ENCODE measurements at regions not wholly inside any gene's neighbourhood (a gene's known extent, or its start where the extent isn't known, plus 50 kb on each side); places are given as distances from the start of the nearest gene placed in this dataset.

- Mint-ChIP-seq H3K4me1 (no peaks in the 10 kb centered on the region), H3K4me3 (no peak overlapping the region), H3K27ac (no peak overlapping the region), H3K36me3 (peaks cover 10% of the 10 kb centered on the region), H3K27me3 (ENCODE audit: low read depth) (no peaks in the 10 kb centered on the region; the same call in 1 of the 2 replicates), H3K9me3 (peaks cover 39% of the 10 kb centered on the region)
- TF ChIP-seq CREB1 (CRISPR knock-in tag; IDR thresholded peaks at IDR 0.05) = no peak
- no peak for TF ChIP-seq PRRX2 (CRISPR knock-in tag; IDR thresholded peaks at IDR 0.05)
- no peak for TF ChIP-seq USF1 (CRISPR knock-in tag; IDR thresholded peaks at IDR 0.05)
- TF ChIP-seq ETV6 (CRISPR knock-in tag; IDR thresholded peaks at IDR 0.05) = no peak
- TF ChIP-seq ELF4 (CRISPR knock-in tag; IDR thresholded peaks at IDR 0.05; ENCODE audit: low read depth) = no peak
- TF ChIP-seq, protein P1, sequence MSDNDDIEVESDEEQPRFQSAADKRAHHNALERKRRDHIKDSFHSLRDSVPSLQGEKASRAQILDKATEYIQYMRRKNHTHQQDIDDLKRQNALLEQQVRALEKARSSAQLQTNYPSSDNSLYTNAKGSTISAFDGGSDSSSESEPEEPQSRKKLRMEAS (CRISPR knock-in tag; IDR thresholded peaks at IDR 0.05) = no peak
- TF ChIP-seq FOXK1 (CRISPR knock-in tag; IDR thresholded peaks at IDR 0.05) = no peak
- ChIA-PET POLR2A (no interaction called here), CTCF (interaction anchor here (1.2 kb wide), 1 partner anchor 18 kb away, joined by 3 read pairs; no protein-coding TSS in a partner anchor)
- DNase-seq (ENCODE audit: low spot score) (no peak), ATAC-seq (no peak)
These were observed 56.8 kb upstream of the CHST11 start for GRCh38 chr12:104399740-104400612.

- TF ChIP-seq RORB (CRISPR knock-in tag; IDR thresholded peaks at IDR 0.05) (no peak), ZNF138 (CRISPR knock-in tag; conservative IDR thresholded peaks at IDR 0.05) (no peak), EMX1 (CRISPR knock-in tag; IDR thresholded peaks at IDR 0.05) (no peak), SMAD4 (CRISPR knock-in tag; IDR thresholded peaks at IDR 0.05) (no peak), FOXP1 (CRISPR knock-in tag; IDR thresholded peaks at IDR 0.05; ENCODE audit: borderline replicate concordance) (no peak), PRDM15 (CRISPR knock-in tag; IDR thresholded peaks at IDR 0.05) (no peak), ZNF219 (CRISPR knock-in tag; IDR thresholded peaks at IDR 0.05; ENCODE audit: borderline replicate concordance) (no peak), ZNF532 (CRISPR knock-in tag; IDR thresholded peaks at IDR 0.05; ENCODE audit: borderline replicate concordance) (no peak), PRRX2 (CRISPR knock-in tag; IDR thresholded peaks at IDR 0.05) (no peak), GABPB1 (CRISPR knock-in tag; IDR thresholded peaks at IDR 0.05) (no peak), NR2C2 (CRISPR knock-in tag; IDR thresholded peaks at IDR 0.05) (no peak), ATF1 (CRISPR knock-in tag; IDR thresholded peaks at IDR 0.05) (no peak), TEAD4 (CRISPR knock-in tag; IDR thresholded peaks at IDR 0.05) (no peak)
- TF ChIP-seq, protein P2, sequence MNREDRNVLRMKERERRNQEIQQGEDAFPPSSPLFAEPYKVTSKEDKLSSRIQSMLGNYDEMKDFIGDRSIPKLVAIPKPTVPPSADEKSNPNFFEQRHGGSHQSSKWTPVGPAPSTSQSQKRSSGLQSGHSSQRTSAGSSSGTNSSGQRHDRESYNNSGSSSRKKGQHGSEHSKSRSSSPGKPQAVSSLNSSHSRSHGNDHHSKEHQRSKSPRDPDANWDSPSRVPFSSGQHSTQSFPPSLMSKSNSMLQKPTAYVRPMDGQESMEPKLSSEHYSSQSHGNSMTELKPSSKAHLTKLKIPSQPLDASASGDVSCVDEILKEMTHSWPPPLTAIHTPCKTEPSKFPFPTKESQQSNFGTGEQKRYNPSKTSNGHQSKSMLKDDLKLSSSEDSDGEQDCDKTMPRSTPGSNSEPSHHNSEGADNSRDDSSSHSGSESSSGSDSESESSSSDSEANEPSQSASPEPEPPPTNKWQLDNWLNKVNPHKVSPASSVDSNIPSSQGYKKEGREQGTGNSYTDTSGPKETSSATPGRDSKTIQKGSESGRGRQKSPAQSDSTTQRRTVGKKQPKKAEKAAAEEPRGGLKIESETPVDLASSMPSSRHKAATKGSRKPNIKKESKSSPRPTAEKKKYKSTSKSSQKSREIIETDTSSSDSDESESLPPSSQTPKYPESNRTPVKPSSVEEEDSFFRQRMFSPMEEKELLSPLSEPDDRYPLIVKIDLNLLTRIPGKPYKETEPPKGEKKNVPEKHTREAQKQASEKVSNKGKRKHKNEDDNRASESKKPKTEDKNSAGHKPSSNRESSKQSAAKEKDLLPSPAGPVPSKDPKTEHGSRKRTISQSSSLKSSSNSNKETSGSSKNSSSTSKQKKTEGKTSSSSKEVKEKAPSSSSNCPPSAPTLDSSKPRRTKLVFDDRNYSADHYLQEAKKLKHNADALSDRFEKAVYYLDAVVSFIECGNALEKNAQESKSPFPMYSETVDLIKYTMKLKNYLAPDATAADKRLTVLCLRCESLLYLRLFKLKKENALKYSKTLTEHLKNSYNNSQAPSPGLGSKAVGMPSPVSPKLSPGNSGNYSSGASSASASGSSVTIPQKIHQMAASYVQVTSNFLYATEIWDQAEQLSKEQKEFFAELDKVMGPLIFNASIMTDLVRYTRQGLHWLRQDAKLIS (CRISPR knock-in tag; IDR thresholded peaks at IDR 0.05; ENCODE audit: borderline replicate concordance) = no peak
- H3K36me3 Mint-ChIP-seq = peaks cover 13% of the 10 kb centered on the region
- ATAC-seq (no peak), DNase-seq (ENCODE audit: low spot score) (no peak)
- no peaks in the 10 kb centered on the region for H3K4me1 Mint-ChIP-seq
- no peak overlapping the region for H3K27ac Mint-ChIP-seq
- no peaks in the 10 kb centered on the region; the same call in 1 of the 2 replicates for H3K27me3 Mint-ChIP-seq (ENCODE audit: low read depth)
- no peak overlapping the region for H3K4me3 Mint-ChIP-seq
- H3K9me3 Mint-ChIP-seq = peaks cover 34% of the 10 kb centered on the region
- CTCF ChIA-PET = no interaction called here
- POLR2A ChIA-PET = no interaction called here
These were observed 54.1 kb upstream of the CHST11 start for GRCh38 chr12:104402630-104403029.

Measured in WTC11 (cell line).